Spleen (tissue), 11 donors: ENCODE measurements at regions not wholly inside any gene's neighbourhood (a gene's known extent, or its start where the extent isn't known, plus 50 kb on each side); places are given as distances from the start of the nearest gene placed in this dataset.

Source experiments
- DNase-seq: peaks from one replicate; pipeline ENCODE4 v3.0.0-alpha.2; 2020
- H3K27ac ChIP-seq, 8 donors: fragments of 200-600 bp; sonication (generic) in 7 of 8; 1 replicate in 4 of 8; 2 replicates in 4 of 8; pipeline versions ENCODE4 v1.5.0 to v1.8.0; 2016 to 2021; ENCODE audit warnings: inconsistent platforms in 4 of 8, mild to moderate bottlenecking in 4 of 8, moderate library complexity in 1 of 8
- H3K27me3 ChIP-seq, 7 donors: fragments of 200-600 bp; sonication (generic) in 6 of 7; replicated peaks in 1 of 7; 1 replicate in 4 of 7; 2 replicates in 3 of 7; pipeline versions ENCODE4 v1.5.0 to v1.8.0; 2016 to 2021; ENCODE audit warnings: inconsistent platforms in 3 of 7, mild to moderate bottlenecking in 1 of 7
- H3K36me3 ChIP-seq, 6 donors: fragments of 200-600 bp; sonication (generic) in 5 of 6; 1 replicate in 4 of 6; 2 replicates in 2 of 6; pipeline versions ENCODE4 v1.5.0 to v1.8.0; 2016 to 2021; ENCODE audit warnings: inconsistent platforms in 2 of 6
- H3K4me1 ChIP-seq, 6 donors: fragments of 200-600 bp; sonication (generic) in 5 of 6; 1 replicate in 3 of 6; 2 replicates in 3 of 6; pipeline versions ENCODE4 v1.5.0 to v1.8.0; 2016 to 2021; ENCODE audit warnings: inconsistent platforms in 3 of 6
- H3K4me3 ChIP-seq, 8 donors: fragments of 200-600 bp; sonication (generic) in 7 of 8; 1 replicate in 4 of 8; 2 replicates in 4 of 8; pipeline versions ENCODE4 v1.5.0 to v1.8.0; 2016 to 2021; ENCODE audit warnings: inconsistent platforms in 4 of 8, mild to moderate bottlenecking in 4 of 8, moderate library complexity in 2 of 8
- H3K9me3 ChIP-seq, 8 donors: fragments of 200-600 bp; sonication (generic) in 7 of 8; 1 replicate in 4 of 8; 2 replicates in 4 of 8; pipeline versions ENCODE4 v1.5.0 to v1.8.0; 2016 to 2021; ENCODE audit warnings: inconsistent platforms in 4 of 8
- CTCF ChIP-seq, 11 experiments: fragments of 200-600 bp in 7 of 11; fragments of 450-650 bp in 4 of 11; sonication (generic) in 4 of 11; IDR thresholded peaks in 8 of 11; conservative IDR thresholded peaks in 3 of 11; 1 replicate in 7 of 11; 2 replicates in 4 of 11; pipeline versions ENCODE4 v1.4.0 to v1.8.0; 2016 to 2021; ENCODE audit warnings: antibody characterized with exemption in 11 of 11, inconsistent platforms in 4 of 11, mild to moderate bottlenecking in 1 of 11
- POLR2A ChIP-seq, 3 donors: fragments of 450-650 bp; IDR thresholded peaks; one replicate each; pipeline ENCODE4 v1.5.1; 2017; ENCODE audit warnings: antibody characterized with exemption in 3 of 3, mild to moderate bottlenecking in 1 of 3
- POLR2AphosphoS5 ChIP-seq, 3 donors: sonication (generic); formaldehyde crosslinking; IDR thresholded peaks; one replicate each; pipeline ENCODE4 v1.5.1; 2017; ENCODE audit warnings: antibody characterized with exemption in 3 of 3
- WGBS, 5 donors: extraction: QIAGEN DNeasy Blood & Tissue Kit in 3 of 5; methylation state at CpG; one replicate each; pipeline versions ENCODE4 v1.1.5 to v1.1.7; 2013 to 2018; 5-methylcytosine and 5-hydroxymethylcytosine counted together
- intact Hi-C: fragments of 100-400 bp; cut with DNase I; formaldehyde crosslinking; loops from one replicate; pipeline ENCODE4 v1.15.0; 2023; ENCODE audit warnings: low total_unique reads
- donor health status: healthy with polysubstance abuse.
- donor health status: DM: no; HTN: no; CAD: no; lungs with moderate emphysema.
- donor health status: DM: no; HTN: no; CAD: no.
- donor health status: Bipolar disorder and iron deficiency.
- donor health status: healthy.
- donor health status: DM: no; HTN: no; CAD: no.
- donor health status: DM: yes; HTN: yes; CAD: no.

DNA sequence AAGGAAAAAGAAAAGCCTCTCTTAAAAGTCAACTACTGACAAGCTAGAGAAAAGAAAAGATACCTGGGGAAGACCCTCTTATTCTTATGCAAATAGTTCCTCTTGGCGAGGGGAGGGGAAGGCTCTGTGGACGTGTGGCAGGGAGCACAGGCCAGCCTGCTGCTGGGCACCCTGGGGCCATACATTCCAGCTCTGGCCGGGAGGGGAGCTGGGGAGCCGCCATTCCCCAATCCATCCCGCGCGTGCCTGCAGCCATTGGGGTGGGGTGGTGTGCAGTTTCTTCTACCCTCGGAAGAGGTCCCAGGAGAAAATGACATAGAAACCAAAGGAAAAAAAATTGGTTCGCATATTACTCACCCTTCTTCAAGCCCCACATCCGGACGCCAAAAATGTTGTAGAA lies 1496.4 kb downstream of the RPA4 start:
- no peak for DNase-seq

GRCh38 chrX:98380556-98380955 lies 1496.8 kb downstream of the RPA4 start:
- Histone ChIP-seq H3K4me3 (no peak overlapping the region), H3K9me3 (peaks cover 0 to 49% (median 5%) of the 10 kb centered on the region in 8 donors), H3K27ac (no peak overlapping the region), H3K36me3 (no peaks in the 10 kb centered on the region), H3K27me3 (no peaks in the 10 kb centered on the region), H3K4me1 (no peaks in the 10 kb centered on the region)
- no peak for TF ChIP-seq POLR2AphosphoS5 (IDR thresholded peaks at IDR 0.05)
- DNase-seq, result no peak
- 78 to 86% (median 79%) methylated on average over 7 to 10 of the region's 10 CpGs for WGBS, 5 donors
- intact Hi-C loops, result no loop called here

More for the DNA sequence above, 1496.4 kb downstream of the RPA4 start:
- no peaks in the 10 kb centered on the region for H3K27me3 ChIP-seq
- WGBS, 5 donors, result 63 to 91% (median 84%) methylated on average over 9 to 11 of the region's 11 CpGs
- TF ChIP-seq CTCF (IDR thresholded peaks at IDR 0.05 in 8 of 11, conservative IDR thresholded peaks at IDR 0.05 in 3 of 11), result no peak
- TF ChIP-seq POLR2AphosphoS5 (IDR thresholded peaks at IDR 0.05), result no peak
- no peak for TF ChIP-seq POLR2A (IDR thresholded peaks at IDR 0.05)
- H3K9me3 ChIP-seq, result peaks cover 0 to 50% (median 5%) of the 10 kb centered on the region in 8 donors
- H3K4me1 ChIP-seq, result no peaks in the 10 kb centered on the region
- no peak overlapping the region for H3K4me3 ChIP-seq
- intact Hi-C loops, result no loop called here
- H3K27ac ChIP-seq, result no peak overlapping the region
- H3K36me3 ChIP-seq, result no peaks in the 10 kb centered on the region

GRCh38 chrX:98398542-98398941 lies 1514.8 kb downstream of the RPA4 start:
- peak overlapping the region in 5 of 8 donors; percentile 22 to 60 (median 51) for H3K27ac ChIP-seq
- intact Hi-C loops, result no loop called here

GRCh38 chrX:98405376-98405775 lies 1521.7 kb downstream of the RPA4 start:
- H3K4me1 ChIP-seq, result no peaks in the 10 kb centered on the region
- peaks cover 0 to 4% (median 0%) of the 10 kb centered on the region in 8 donors for H3K9me3 ChIP-seq
- H3K4me3 ChIP-seq, result no peak overlapping the region
- H3K36me3 ChIP-seq, result no peaks in the 10 kb centered on the region
- DNase-seq, result no peak
- TF ChIP-seq POLR2AphosphoS5 (IDR thresholded peaks at IDR 0.05), result no peak
- no peak for TF ChIP-seq CTCF (IDR thresholded peaks at IDR 0.05 in 8 of 11, conservative IDR thresholded peaks at IDR 0.05 in 3 of 11)
- no peak for TF ChIP-seq POLR2A (IDR thresholded peaks at IDR 0.05)
- no peaks in the 10 kb centered on the region for H3K27me3 ChIP-seq
- WGBS, 5 donors, result 55 to 85% (median 58%) methylated on average over 1 of the region's 1 CpG
- H3K27ac ChIP-seq, result no peak overlapping the region
- intact Hi-C loops, result no loop called here

More at GRCh38 chrX:98398542-98398941, 1514.8 kb downstream of the RPA4 start:
- DNase-seq, result no peak
- WGBS, 5 donors, result 0 to 31% (median 21%) methylated on average over 1 of the region's 1 CpG; no CpG with 5 or more reads in 1 of the 5 donors
- no peaks in the 10 kb centered on the region for H3K4me1 ChIP-seq
- TF ChIP-seq POLR2A (IDR thresholded peaks at IDR 0.05), result no peak
- TF ChIP-seq POLR2AphosphoS5 (IDR thresholded peaks at IDR 0.05), result no peak
- no peak for TF ChIP-seq CTCF (IDR thresholded peaks at IDR 0.05 in 8 of 11, conservative IDR thresholded peaks at IDR 0.05 in 3 of 11)
- H3K36me3 ChIP-seq, result no peaks in the 10 kb centered on the region
- H3K4me3 ChIP-seq, result no peak overlapping the region
- peaks cover 0 to 27% (median 2%) of the 10 kb centered on the region in 8 donors for H3K9me3 ChIP-seq
- H3K27me3 ChIP-seq, result no peaks in the 10 kb centered on the region

DNA sequence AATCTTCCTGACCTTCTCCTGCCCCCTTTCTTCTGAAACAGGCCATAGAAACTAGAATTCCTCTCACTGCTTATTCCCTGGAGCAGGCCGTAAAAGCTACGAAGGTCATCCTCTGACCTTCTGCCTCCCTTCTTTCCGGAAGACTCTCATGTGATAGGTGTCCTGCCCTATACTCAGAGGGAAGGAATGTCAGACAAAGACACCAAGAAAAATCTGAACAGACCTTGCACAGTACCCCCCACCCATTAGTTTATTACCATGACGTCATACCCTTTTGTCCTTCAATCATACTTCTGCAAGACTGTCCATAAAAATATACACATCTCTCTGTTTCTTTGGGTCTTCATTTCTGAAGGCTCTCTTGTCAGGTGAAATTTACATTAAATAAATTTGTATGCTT lies 1523.9 kb downstream of the RPA4 start:
- Histone ChIP-seq H3K27me3 (no peaks in the 10 kb centered on the region), H3K4me3 (no peak overlapping the region), H3K9me3 (no peaks in the 10 kb centered on the region), H3K27ac (no peak overlapping the region), H3K4me1 (no peaks in the 10 kb centered on the region), H3K36me3 (no peaks in the 10 kb centered on the region)
- no peak for DNase-seq
- intact Hi-C loops, result no loop called here
- no peak for TF ChIP-seq POLR2AphosphoS5 (IDR thresholded peaks at IDR 0.05)
- TF ChIP-seq CTCF (IDR thresholded peaks at IDR 0.05 in 8 of 11, conservative IDR thresholded peaks at IDR 0.05 in 3 of 11), result no peak
- no peak for TF ChIP-seq POLR2A (IDR thresholded peaks at IDR 0.05)
- 74 to 88% (median 79%) methylated on average over 4 of the region's 4 CpGs for WGBS, 5 donors
